ENCODE measurements at regions not wholly inside any gene's neighbourhood (a gene's known extent, or its start where the extent isn't known, plus 50 kb on each side); places are given as distances from the start of the nearest gene placed in this dataset.

GRCh38 chr14:101078170-101078891, 174.8 kb upstream of the RTL1 start:
- H4K20me1 ChIP-seq (ENCODE audit: insufficient read depth): no peaks in the 10 kb centered on the region
- POLR2A ChIA-PET: no interaction called here
- intact Hi-C loops (cut with micrococcal nuclease): no loop called here
- no peak overlapping the region for H2AFZ ChIP-seq (ENCODE audit: low read depth, low read length, poor library complexity, severe bottlenecking)
- RAD21 ChIA-PET (ENCODE audit: low non-redundant PET in 1 of 2, low total read pairs in 2 of 2, uncharacterized antibody in 2 of 2, unreplicated experiment in 2 of 2): no interaction called here
- no TSS peak for BruUV-seq (replicated peaks)
- no peaks in the 10 kb centered on the region for H3K36me3 ChIP-seq (ENCODE audit: control insufficient read depth in 1 of 2, insufficient read depth in 2 of 2, low read length in 2 of 2)
- CTCF ChIA-PET: no interaction called here
- no peaks in the 10 kb centered on the region for H3K9me2 ChIP-seq (ENCODE audit: insufficient read depth)
- DNase-seq (ENCODE audit: low read depth, low spot score) (no peak), ATAC-seq (no peak)
- no peak overlapping the region for H3K27ac ChIP-seq (ENCODE audit: low read depth, low read length)
- no peak overlapping the region for H3K4me2 ChIP-seq (ENCODE audit: low read length)
- no peak for TF ChIP-seq TCF7L2 (IDR thresholded peaks at IDR 0.05; ENCODE audit: borderline replicate concordance, extremely low read depth, insufficient read depth, insufficient read length)
- no peak for TF ChIP-seq RAD21 (IDR thresholded peaks at IDR 0.05; ENCODE audit: low read depth)
- TF ChIP-seq SP1 (IDR thresholded peaks at IDR 0.05; ENCODE audit: low read depth): no peak
- TF ChIP-seq ZNF274 (IDR thresholded peaks at IDR 0.05; ENCODE audit: low read depth, low read length): no peak
- no peak for TF ChIP-seq SIN3A (IDR thresholded peaks at IDR 0.05; ENCODE audit: low read depth)
- TF ChIP-seq CEBPB (IDR thresholded peaks at IDR 0.05; ENCODE audit: low read depth): no peak
- TF ChIP-seq CBX3 (IDR thresholded peaks at IDR 0.05; ENCODE audit: low read depth): no peak
- TF ChIP-seq ELF1 (IDR thresholded peaks at IDR 0.05; ENCODE audit: borderline replicate concordance, low read depth): no peak
- no peak for TF ChIP-seq ATF3 (IDR thresholded peaks at IDR 0.05)
- TF ChIP-seq POLR2AphosphoS5 (IDR thresholded peaks at IDR 0.05; ENCODE audit: low read depth, low read length): no peak
- no peak for TF ChIP-seq POLR2A (IDR thresholded peaks at IDR 0.05; ENCODE audit: borderline replicate concordance, extremely low read depth, insufficient read depth, insufficient read length)
- no peak for TF ChIP-seq EGR1 (IDR thresholded peaks at IDR 0.05; ENCODE audit: low read depth)
- TF ChIP-seq EZH2 (IDR thresholded peaks at IDR 0.05): no peak
- TF ChIP-seq MAX (IDR thresholded peaks at IDR 0.05): no peak
- H3K79me2 ChIP-seq (ENCODE audit: insufficient read depth, low read length): no peaks in the 10 kb centered on the region
- H3K9ac ChIP-seq (ENCODE audit: low read length): no peak overlapping the region
- peaks cover 9 to 14% of the 10 kb centered on the region in 2 experiments for H3K4me1 ChIP-seq (ENCODE audit: control insufficient read depth in 1 of 2, insufficient read depth in 2 of 2, low read length in 2 of 2)
- no peaks in the 10 kb centered on the region for H3K9me3 ChIP-seq (ENCODE audit: control insufficient read depth in 1 of 2, insufficient read depth in 1 of 2, low read depth in 1 of 2, low read length in 2 of 2)
- no peaks in the 10 kb centered on the region for H3K27me3 ChIP-seq (ENCODE audit: insufficient read depth, low read length)
- no peak overlapping the region for H3K4me3 ChIP-seq (replicated peaks in 1 of 2; ENCODE audit: low read depth in 1 of 2, low read length in 2 of 2)
